ENCODE measurements at regions not wholly inside any gene's neighbourhood (a gene's known extent, or its start where the extent isn't known, plus 50 kb on each side); places are given as distances from the start of the nearest gene placed in this dataset.

GRCh38 chr21:28391938-28392849 lies 600.5 kb downstream of the LTN1 start:
- TF ChIP-seq POLR2A (IDR thresholded peaks at IDR 0.05; ENCODE audit: low read length) (no peak), GATA1 (IDR thresholded peaks at IDR 0.05; ENCODE audit: low read depth, low read length) (no peak)
